Lung (tissue), 11 donors: ENCODE measurements at regions not wholly inside any gene's neighbourhood (a gene's known extent, or its start where the extent isn't known, plus 50 kb on each side); places are given as distances from the start of the nearest gene placed in this dataset.
A peak's percentile ranks its signal among the peaks of the same experiment; 100 is the strongest.

ENCODE experiments used
- ATAC-seq: fragments of 200-7000 bp; cut with Tn5 transposase; one replicate; pipeline ENCODE4 v1.9.1; 2020; ENCODE audit warnings: moderate number of reproducible peaks; ENCODE audit not compliant: insufficient read depth, low FRiP score
- DNase-seq, 3 donors: peaks; one replicate each; pipeline ENCODE4 v3.0.0-alpha.2; 2013 to 2017
- H3K27ac ChIP-seq, 2 donors: one replicate each; pipeline ENCODE4 v1.5.1; 2013; ENCODE audit warnings: mild to moderate bottlenecking in 2 of 2, moderate library complexity in 2 of 2, control low read depth in 1 of 2, inconsistent platforms in 1 of 2, low read depth in 1 of 2, low read length in 1 of 2
- H3K27me3 ChIP-seq, 3 donors: one replicate each; pipeline ENCODE4 v1.5.1; 2013; ENCODE audit warnings: low read length in 2 of 3; ENCODE audit not compliant: control insufficient read depth in 3 of 3, insufficient read depth in 3 of 3
- H3K36me3 ChIP-seq, 4 donors: one replicate each; pipeline ENCODE4 v1.5.1; 2013; ENCODE audit warnings: low read length in 4 of 4, mild to moderate bottlenecking in 1 of 4, moderate library complexity in 1 of 4; ENCODE audit not compliant: control insufficient read depth in 4 of 4, insufficient read depth in 4 of 4
- H3K4me1 ChIP-seq, 5 donors: one replicate each; pipeline ENCODE4 v1.5.1; 2013; ENCODE audit warnings: low read length in 5 of 5, mild to moderate bottlenecking in 2 of 5, moderate library complexity in 1 of 5; ENCODE audit not compliant: control insufficient read depth in 5 of 5, insufficient read depth in 5 of 5
- H3K4me3 ChIP-seq: one replicate; pipeline ENCODE4 v1.5.1; 2013; ENCODE audit warnings: mild to moderate bottlenecking, control low read depth, moderate library complexity
- H3K9ac ChIP-seq, 2 donors: one replicate each; pipeline ENCODE4 v1.5.1; 2013; ENCODE audit warnings: low read length in 2 of 2, control low read depth in 1 of 2; ENCODE audit not compliant: insufficient read depth in 1 of 2
- H3K9me3 ChIP-seq, 4 donors: one replicate each; pipeline ENCODE4 v1.5.1; 2013; ENCODE audit warnings: low read length in 3 of 4, mild to moderate bottlenecking in 1 of 4, moderate library complexity in 1 of 4; ENCODE audit not compliant: control insufficient read depth in 4 of 4, insufficient read depth in 3 of 4
- WGBS, 2 donors: extraction: QIAGEN DNeasy Blood & Tissue Kit; methylation state at CpG; one replicate each; pipeline ENCODE4 v1.1.7; 2013; 5-methylcytosine and 5-hydroxymethylcytosine counted together
- TF ChIP-seq, protein P1 (sequence below): IDR thresholded peaks from 2 replicates; pipeline ENCODE4 v1.5.1; 2012; ENCODE audit warnings: mild to moderate bottlenecking; ENCODE audit errors: control extremely low read depth, extremely low read depth
- donor health status: control.
- donor health status: control.
- donor health status: Bipolar disorder and iron deficiency.
- donor health status: healthy.
- donor health status: DM: yes; HTN: yes; CAD: no.

DNA sequence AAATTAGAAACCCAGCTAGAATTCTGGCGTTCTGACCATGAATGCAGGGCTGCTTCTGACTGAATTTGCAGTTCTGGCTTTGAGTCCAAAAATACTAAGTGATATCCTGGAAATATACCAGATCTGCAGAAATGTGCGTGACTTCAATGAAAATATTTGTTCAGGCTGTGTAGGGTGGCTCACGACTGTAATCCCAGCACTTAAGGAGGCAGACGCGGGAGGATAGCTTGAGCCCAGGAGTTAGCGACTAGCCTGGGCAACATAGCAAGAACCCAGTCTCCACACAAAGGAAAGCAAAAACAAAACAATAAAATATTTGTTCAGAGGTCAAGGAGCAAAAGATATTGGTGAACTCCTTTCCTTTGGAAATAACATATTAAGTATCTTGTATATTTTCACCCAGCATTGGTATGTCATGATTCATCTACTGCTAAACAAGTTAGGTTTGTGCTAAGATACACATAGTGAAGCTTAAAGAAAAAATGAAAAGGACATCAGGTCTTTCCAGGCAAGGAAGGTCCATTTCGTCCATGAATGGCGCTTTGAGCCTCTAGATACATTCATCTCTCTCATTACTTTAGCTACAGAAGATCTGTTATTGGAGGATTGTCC, 239.2 kb downstream of the CMPK2 start:
- no peaks in the 10 kb centered on the region for H3K27me3 ChIP-seq
- H3K4me1 ChIP-seq, result no peaks in the 10 kb centered on the region
- no peak overlapping the region for H3K27ac ChIP-seq
- no peaks in the 10 kb centered on the region for H3K36me3 ChIP-seq
- H3K9me3 ChIP-seq, result no peaks in the 10 kb centered on the region
- DNase-seq (peak in 1 of 3 donors; percentile 48), ATAC-seq (no peak)
- TF ChIP-seq, protein P1, sequence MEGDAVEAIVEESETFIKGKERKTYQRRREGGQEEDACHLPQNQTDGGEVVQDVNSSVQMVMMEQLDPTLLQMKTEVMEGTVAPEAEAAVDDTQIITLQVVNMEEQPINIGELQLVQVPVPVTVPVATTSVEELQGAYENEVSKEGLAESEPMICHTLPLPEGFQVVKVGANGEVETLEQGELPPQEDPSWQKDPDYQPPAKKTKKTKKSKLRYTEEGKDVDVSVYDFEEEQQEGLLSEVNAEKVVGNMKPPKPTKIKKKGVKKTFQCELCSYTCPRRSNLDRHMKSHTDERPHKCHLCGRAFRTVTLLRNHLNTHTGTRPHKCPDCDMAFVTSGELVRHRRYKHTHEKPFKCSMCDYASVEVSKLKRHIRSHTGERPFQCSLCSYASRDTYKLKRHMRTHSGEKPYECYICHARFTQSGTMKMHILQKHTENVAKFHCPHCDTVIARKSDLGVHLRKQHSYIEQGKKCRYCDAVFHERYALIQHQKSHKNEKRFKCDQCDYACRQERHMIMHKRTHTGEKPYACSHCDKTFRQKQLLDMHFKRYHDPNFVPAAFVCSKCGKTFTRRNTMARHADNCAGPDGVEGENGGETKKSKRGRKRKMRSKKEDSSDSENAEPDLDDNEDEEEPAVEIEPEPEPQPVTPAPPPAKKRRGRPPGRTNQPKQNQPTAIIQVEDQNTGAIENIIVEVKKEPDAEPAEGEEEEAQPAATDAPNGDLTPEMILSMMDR, result no peak
- 65 to 81% methylated on average over 8 of the region's 8 CpGs for WGBS, 2 donors
- H3K9ac ChIP-seq, result no peak overlapping the region
- H3K4me3 ChIP-seq, result no peak overlapping the region

DNA sequence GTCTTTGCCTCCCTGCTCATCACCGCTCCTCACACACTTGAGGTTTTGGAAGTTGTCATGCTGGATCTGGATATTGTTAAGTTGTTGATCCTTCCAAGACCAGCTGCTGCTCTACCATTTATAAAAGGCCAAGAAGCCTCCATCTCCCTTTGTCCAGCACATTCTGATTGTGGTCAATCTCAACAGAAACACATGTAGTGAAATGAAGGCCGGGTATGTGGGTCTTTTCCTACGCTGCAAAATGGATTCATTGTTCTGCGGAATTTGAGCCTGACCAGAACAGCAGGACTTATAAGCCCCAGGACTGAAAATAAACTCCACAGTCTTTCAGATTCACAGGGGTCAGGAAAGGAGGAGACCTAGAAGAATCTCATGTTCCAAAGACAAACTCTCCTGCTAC, 238.4 kb downstream of the CMPK2 start:
- ATAC-seq, result no peak
- H3K9me3 ChIP-seq, result no peaks in the 10 kb centered on the region
- H3K4me3 ChIP-seq, result no peak overlapping the region
- TF ChIP-seq, protein P1, result no peak
- H3K27ac ChIP-seq, result no peak overlapping the region
- H3K27me3 ChIP-seq, result no peaks in the 10 kb centered on the region
- H3K36me3 ChIP-seq, result no peaks in the 10 kb centered on the region
- no peaks in the 10 kb centered on the region for H3K4me1 ChIP-seq
- H3K9ac ChIP-seq, result no peak overlapping the region
- WGBS, 2 donors, result 95 to 99% methylated on average over 4 of the region's 4 CpGs
- no peak for DNase-seq

DNA sequence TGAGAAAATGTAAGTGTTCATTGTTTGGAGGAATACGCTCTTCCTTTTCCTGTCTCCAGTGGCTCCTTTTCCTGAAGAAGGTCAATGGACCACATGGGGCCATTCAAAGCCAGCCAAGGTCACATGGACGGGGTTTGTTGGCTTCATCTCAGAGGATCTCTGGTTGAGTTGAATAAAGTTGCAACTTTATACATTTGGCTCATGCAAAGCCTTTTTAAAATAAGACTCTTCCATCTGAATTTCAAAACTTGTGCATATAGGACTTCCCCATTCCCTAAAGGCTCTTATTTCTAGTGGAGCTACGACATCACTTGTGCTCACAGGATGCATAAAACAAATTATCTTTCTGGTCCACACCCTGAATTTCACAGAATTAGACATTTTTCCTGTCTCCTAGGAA, 235.5 kb downstream of the CMPK2 start:
- TF ChIP-seq, protein P1, result no peak
- 65 to 67% methylated on average over 3 of the region's 3 CpGs for WGBS, 2 donors
- ATAC-seq, result no peak
- Histone ChIP-seq H3K27ac (no peak overlapping the region), H3K9me3 (no peaks in the 10 kb centered on the region), H3K4me1 (no peaks in the 10 kb centered on the region), H3K4me3 (no peak overlapping the region), H3K36me3 (no peaks in the 10 kb centered on the region), H3K9ac (no peak overlapping the region), H3K27me3 (no peaks in the 10 kb centered on the region)
- no peak for DNase-seq

DNA sequence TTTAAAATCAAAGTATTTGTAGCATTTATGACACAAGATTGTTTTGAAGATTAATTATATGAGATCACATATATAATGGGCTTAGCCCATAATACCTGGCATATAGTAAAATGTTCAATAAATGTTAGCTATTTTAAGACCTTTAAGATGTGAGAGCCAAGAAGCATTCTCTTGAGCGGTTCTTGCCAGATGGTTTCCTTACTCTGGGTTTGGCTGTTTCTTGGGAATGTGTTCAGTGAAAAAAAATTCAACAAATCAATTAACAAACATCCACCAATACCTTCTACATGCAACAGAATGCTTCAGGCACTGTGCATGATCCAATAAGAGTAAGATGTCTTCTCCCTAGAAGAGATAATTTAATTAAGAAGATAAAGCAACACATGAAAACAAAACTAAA, 230.4 kb downstream of the CMPK2 start:
- no peaks in the 10 kb centered on the region for H3K27me3 ChIP-seq
- H3K4me1 ChIP-seq, result peaks cover 0 to 19% (median 5%) of the 10 kb centered on the region in 5 donors
- ATAC-seq (no peak), DNase-seq (no peak)
- H3K4me3 ChIP-seq, result no peak overlapping the region
- H3K9ac ChIP-seq, result no peak overlapping the region
- H3K9me3 ChIP-seq, result no peaks in the 10 kb centered on the region
- TF ChIP-seq, protein P1, result no peak
- H3K36me3 ChIP-seq, result no peaks in the 10 kb centered on the region
- 88 to 90% methylated on average over 1 of the region's 1 CpG for WGBS, 2 donors
- H3K27ac ChIP-seq, result no peak overlapping the region
